ENCODE measurements at regions not wholly inside any gene's neighbourhood (a gene's known extent, or its start where the extent isn't known, plus 50 kb on each side); places are given as distances from the start of the nearest gene placed in this dataset.
"Not testable (repeated sequence)": the region's sequence is repeated elsewhere in the genome, so short reads cannot be mapped to it uniquely, and the experiment has no call there.

GRCh38 chr11:134856056-134856971, 444.3 kb upstream of the B3GAT1 start:
- Histone ChIP-seq H3K9me3 (replicated peaks) (no peaks in the 10 kb centered on the region), H3K4me1 (no peaks in the 10 kb centered on the region), H3K27ac (replicated peaks) (no peak overlapping the region), H3K27me3 (ENCODE audit: low read depth) (peaks cover 43% of the 10 kb centered on the region), H3K36me3 (no peaks in the 10 kb centered on the region), H3K4me3 (no peak overlapping the region)
- TF ChIP-seq, protein P1, sequence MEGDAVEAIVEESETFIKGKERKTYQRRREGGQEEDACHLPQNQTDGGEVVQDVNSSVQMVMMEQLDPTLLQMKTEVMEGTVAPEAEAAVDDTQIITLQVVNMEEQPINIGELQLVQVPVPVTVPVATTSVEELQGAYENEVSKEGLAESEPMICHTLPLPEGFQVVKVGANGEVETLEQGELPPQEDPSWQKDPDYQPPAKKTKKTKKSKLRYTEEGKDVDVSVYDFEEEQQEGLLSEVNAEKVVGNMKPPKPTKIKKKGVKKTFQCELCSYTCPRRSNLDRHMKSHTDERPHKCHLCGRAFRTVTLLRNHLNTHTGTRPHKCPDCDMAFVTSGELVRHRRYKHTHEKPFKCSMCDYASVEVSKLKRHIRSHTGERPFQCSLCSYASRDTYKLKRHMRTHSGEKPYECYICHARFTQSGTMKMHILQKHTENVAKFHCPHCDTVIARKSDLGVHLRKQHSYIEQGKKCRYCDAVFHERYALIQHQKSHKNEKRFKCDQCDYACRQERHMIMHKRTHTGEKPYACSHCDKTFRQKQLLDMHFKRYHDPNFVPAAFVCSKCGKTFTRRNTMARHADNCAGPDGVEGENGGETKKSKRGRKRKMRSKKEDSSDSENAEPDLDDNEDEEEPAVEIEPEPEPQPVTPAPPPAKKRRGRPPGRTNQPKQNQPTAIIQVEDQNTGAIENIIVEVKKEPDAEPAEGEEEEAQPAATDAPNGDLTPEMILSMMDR (IDR thresholded peaks at IDR 0.05; ENCODE audit: borderline replicate concordance), result no peak
- intact Hi-C loops (cut with micrococcal nuclease), result no loop called here
- no peak for DNase-seq

DNA sequence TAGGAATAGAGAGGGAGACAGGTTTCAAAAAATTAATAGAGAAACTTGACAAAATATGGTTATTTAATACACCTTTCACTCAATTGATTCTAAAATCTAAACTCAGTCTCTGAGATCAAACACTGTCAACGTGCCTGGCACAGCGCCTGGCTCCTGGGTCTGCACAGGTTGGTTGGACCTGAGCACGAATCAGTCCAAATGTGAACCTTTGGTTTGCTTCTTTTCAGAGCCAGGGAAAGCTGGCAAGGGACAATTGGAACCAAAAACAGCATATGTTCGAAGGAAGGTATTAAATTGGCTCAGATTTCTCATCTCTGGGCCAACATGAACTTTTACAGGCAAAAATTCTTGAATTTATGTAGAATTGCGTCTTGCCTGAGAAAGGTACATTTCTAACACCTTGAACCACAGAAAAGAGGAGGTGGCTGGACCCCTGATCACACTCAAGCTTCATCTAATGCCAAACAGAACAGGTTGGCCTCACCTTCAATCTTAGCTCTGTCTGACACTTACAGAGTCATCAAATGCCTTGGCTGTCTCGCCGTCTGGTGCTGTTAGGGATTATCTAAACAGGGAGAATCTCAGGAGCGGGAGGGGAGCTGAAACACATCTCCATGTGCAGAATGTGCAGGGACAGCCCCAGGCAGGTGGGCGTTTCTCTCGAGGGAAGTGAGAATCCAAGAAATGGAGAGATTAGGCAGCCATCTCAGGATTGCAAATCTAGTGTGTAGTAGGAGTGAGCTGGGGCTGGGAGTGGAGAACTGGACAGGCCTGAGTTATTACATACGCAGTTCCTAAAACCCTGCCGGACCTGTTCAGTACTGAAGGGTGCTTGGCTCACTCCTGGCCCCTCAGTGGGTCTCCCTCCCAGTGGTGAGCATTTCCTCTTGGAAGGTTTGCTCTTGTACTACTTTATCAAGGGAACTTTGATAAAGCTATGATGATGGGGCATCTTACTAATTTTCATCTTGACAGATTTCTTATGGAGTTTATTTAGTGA, 442.2 kb upstream of the B3GAT1 start:
- Histone ChIP-seq H3K27me3 (ENCODE audit: low read depth) (peaks cover 56% of the 10 kb centered on the region), H3K27ac (replicated peaks) (no peak overlapping the region), H3K4me1 (no peaks in the 10 kb centered on the region), H3K36me3 (no peaks in the 10 kb centered on the region), H3K9me3 (replicated peaks) (no peaks in the 10 kb centered on the region), H3K4me3 (no peak overlapping the region)
- TF ChIP-seq, protein P1 (IDR thresholded peaks at IDR 0.05; ENCODE audit: borderline replicate concordance), result no peak
- no peak for DNase-seq
- intact Hi-C loops (cut with micrococcal nuclease), result no loop called here

DNA sequence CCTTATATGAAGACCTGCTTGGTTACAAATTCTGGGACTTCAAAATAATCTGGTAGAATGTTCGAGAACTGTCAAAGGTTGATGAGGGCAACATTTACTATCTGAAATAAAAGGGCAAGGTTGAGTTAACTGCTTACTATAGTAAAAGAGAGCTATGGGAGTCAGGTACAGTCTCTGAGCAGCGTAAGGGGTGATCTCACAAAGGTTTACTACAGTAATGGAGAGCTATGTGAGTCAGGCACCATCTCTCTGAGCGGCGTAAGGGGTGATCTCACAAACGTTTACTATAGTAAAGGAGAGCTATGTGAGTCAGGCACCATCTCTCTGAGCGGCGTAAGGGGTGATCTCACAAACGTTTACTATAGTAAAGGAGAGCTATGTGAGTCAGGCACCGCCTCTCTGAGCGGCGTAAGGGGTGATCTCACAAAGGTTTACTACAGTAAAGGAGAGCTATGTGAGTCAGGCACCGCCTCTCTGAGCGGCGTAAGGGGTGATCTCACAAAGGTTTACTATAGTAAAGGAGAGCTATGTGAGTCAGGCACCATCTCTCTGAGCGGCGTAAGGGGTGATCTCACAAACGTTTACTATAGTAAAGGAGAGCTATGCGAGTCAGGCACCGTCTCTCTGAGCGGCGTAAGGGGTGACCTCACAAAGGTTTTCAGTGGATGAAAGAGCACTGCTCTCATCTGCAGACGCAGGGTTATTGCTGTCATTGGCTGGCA, 439.6 kb upstream of the B3GAT1 start:
- H3K4me1 ChIP-seq; intact Hi-C loops (cut with micrococcal nuclease); DNase-seq; H3K36me3 ChIP-seq; H3K4me3 ChIP-seq; H3K27ac ChIP-seq (replicated peaks); H3K9me3 ChIP-seq (replicated peaks): not testable (repeated sequence)
- H3K27me3 ChIP-seq (ENCODE audit: low read depth), result peaks cover 44% of the 10 kb centered on the region

GRCh38 chr11:134850566-134850965, 438.5 kb upstream of the B3GAT1 start:
- TF ChIP-seq, protein P1 (IDR thresholded peaks at IDR 0.05; ENCODE audit: borderline replicate concordance), result no peak
- no peak overlapping the region for H3K4me3 ChIP-seq
- peaks cover 39% of the 10 kb centered on the region for H3K27me3 ChIP-seq (ENCODE audit: low read depth)
- no peak overlapping the region for H3K27ac ChIP-seq (replicated peaks)
- no peak for DNase-seq
- no peaks in the 10 kb centered on the region for H3K9me3 ChIP-seq (replicated peaks)
- H3K4me1 ChIP-seq, result no peaks in the 10 kb centered on the region
- H3K36me3 ChIP-seq, result no peaks in the 10 kb centered on the region
- intact Hi-C loops (cut with micrococcal nuclease), result no loop called here

- Histone ChIP-seq H3K9me3 (replicated peaks) (no peaks in the 10 kb centered on the region), H3K27ac (replicated peaks) (no peak overlapping the region), H3K36me3 (no peaks in the 10 kb centered on the region), H3K4me1 (no peaks in the 10 kb centered on the region), H3K27me3 (ENCODE audit: low read depth) (peaks cover 43% of the 10 kb centered on the region), H3K4me3 (no peak overlapping the region)
- intact Hi-C loops (cut with micrococcal nuclease), result no loop called here
- TF ChIP-seq, protein P1 (IDR thresholded peaks at IDR 0.05; ENCODE audit: borderline replicate concordance), result no peak
- DNase-seq, result no peak
Observed at GRCh38 chr11:134849833-134850232, 437.8 kb upstream of the B3GAT1 start.

Data from left ventricle myocardium inferior (tissue), 1 donor.